GM19395 (cell line): ENCODE measurements at regions not wholly inside any gene's neighbourhood (a gene's known extent, or its start where the extent isn't known, plus 50 kb on each side); places are given as distances from the start of the nearest gene placed in this dataset.

Experiments used
- ATAC-seq: cut with Tn5 transposase; IDR thresholded peaks from one replicate; pipeline ENCODE4 v1.9.1; 2021; ENCODE audit warnings: mild to moderate bottlenecking, moderate library complexity; ENCODE audit not compliant: unreplicated experiment

DNA sequence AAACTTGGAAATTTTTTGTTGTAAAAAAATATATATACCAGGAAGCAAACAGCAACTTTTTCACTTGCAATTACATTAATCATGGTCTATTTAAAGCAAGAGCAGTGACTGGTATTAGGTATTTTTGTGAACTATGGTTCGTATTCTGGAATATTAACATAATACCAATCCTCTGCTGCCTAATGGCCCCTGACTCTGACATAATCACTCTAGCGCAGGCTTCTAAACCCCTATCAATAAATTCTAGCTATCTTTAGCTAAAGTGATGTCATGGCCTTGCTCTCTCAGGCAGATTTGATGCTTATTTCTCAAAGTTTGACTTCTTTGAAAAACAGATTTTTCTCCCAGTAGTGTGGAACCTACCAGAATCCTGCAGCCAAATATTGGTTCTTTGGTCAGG is 808.3 kb downstream of the VGLL3 start:
- ATAC-seq = no peak

DNA sequence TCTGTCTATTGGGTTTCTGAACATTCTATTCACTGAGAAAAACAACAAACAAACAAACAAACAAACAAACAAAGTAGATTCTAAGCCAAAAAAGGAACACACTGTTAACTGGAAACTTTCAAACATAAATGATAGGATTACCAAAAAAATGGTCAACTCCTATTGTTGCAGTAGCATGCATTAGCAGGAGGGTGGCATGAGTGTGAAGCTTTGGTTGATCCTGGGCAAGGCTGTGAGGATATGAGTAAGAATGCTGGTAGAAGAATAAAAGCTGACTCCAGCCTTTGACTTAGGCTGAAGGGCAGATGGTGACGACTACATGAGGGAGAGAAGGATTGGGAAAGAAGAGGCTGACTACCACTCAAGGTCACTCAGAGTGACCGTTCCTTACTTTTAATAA is 810.3 kb downstream of the VGLL3 start:
- no peak for ATAC-seq

DNA sequence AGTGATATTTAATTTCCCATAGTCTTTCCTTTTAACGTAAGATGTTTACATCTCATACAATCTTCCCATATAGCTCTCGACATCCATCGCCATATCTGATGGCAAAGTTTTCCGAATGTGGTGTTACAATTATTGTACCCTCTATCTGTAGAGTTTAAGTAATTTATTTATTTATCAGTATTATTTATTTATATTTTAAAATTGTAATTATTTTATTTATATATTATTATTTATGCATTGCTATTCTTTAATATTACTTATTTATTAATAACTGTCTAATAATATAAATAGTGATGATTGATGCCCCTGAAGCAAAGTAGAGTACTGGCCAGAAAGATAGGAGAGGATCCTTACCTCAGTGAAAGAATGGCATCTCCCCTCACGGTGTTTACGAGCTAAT is 812.9 kb downstream of the VGLL3 start:
- ATAC-seq = no peak

DNA sequence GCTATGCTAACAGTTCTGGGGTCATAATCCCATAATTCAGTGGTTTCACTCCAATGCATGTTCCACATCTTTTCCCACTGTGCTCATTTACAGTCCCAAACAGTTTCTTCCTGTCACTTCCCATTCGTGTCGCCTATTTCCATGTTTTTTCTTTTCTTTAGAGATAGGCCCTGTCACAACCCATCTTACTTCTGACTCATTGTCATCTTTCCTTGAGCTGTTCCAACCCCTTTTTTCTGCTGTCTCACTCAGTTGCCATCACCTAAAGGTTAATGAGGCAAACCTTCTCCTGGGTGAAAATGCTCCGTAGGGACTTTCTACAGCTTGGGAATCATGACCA is 814.5 kb downstream of the VGLL3 start:
- no peak for ATAC-seq

DNA sequence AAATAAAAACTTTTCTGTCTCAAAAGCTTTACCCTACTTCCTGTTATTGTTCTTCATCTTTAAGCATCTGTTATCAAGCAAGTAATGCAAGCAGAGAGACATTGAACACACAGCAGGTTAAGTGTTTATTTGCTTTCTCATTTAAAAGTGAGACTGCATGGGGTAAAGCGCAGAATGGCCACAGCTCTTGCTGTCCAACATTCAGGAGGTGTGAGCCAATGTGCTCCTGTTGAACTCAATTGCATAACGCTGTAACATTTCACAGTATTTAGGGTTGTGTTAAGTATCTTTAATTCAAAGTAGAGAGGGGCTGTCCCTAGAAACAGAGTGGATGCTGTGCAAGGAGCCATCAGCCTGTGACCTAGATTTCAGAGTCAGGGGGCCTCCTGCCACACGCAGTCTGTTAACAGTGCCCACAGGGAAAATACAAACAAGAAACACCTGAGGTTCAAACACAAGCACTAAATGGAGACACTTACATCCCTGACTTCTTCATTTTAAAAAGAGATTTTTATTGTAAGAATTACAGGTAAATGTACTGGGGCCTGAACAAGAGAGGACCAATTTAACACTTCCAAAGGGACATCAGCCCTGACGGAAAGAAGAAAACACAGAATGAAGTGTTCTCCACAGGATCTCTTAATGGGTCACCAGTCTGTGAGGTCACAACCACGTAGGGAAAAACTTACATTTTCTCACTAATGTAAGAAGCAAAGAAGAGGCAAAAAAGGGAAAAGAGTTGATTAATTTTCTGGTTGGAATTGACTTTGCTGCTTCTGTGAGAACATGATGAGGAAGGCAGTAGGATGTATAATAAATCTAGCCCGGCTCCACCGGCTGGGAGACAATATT is 815.1 kb downstream of the VGLL3 start:
- no peak for ATAC-seq

DNA sequence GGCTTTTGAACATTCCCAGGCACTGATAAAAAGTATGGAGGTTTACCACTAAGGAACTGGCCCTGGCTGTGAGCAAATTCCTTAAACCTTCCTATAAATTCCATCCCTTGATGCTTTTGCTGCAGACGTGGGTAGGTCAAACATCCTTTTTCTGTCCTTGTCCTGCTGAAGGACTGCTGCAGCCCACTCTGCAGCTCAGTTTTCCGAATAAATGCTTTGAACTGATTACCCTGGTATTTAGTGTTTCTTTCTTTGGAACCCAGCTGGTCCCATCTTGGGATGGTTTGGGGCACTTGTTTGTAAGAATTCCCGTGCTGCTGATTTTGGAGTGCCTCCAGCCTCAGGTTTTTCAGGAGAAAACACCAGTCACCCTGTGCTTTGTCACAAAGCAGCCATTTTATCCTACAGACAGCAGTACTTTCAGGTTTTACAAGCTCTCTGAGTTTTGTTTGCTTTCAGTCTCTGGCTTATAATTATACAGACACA is 815.9 kb downstream of the VGLL3 start:
- no peak for ATAC-seq

DNA sequence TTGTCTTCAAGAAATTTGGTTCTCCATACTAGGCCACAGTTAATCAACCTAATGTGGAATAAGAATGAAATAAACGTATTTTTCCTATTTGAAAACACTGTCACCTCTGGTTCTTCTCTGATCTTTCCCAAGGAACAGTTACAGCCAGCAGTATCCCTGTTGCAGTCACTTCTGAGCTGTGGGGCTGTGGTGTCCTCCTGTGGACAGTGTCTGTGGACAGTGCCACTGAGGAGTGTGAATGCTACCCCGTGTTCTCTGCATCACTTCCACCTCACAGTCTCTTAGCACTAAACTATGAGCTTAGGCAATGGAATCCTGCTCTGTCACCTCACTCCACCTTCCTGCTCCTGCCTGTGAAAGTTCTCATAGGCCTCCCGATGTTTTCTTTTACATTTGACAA is 817.5 kb downstream of the VGLL3 start:
- ATAC-seq = no peak

DNA sequence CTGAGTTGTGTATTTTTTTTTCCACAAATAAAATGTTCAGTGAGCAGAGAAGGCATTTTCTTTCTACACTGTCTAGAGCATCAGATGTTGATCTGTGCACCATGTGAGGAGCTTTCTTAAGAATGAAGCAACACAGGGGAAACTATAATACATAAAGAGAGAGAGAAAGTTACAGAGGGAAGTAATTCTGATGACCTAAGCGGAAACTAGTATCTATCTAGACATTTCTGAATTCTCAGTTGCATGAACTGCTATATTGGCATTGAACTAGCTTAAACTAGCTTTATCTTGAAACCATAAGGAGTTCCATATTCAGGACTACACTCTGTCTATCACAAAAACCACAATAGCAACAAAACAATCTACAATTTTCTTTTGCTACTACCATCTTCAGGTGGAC is 822.4 kb downstream of the VGLL3 start:
- ATAC-seq = no peak

DNA sequence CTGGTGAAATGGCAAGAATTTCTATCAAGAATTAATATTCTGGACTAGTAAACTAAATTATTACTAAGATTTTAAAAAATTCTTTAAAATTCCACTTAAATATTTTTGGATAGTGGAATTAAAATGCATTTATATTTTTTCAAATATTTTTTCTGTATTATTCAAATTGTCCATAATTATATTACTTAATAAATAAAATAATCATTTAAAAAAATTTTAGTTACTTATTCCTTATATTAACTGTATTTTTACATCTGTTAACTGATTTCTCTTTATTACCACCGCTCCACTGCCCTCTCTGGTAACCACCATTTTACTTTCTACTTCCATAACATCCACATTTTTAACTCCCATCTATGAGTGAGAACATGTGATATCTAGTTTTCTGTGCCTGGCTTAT is 828.4 kb downstream of the VGLL3 start:
- ATAC-seq = no peak

DNA sequence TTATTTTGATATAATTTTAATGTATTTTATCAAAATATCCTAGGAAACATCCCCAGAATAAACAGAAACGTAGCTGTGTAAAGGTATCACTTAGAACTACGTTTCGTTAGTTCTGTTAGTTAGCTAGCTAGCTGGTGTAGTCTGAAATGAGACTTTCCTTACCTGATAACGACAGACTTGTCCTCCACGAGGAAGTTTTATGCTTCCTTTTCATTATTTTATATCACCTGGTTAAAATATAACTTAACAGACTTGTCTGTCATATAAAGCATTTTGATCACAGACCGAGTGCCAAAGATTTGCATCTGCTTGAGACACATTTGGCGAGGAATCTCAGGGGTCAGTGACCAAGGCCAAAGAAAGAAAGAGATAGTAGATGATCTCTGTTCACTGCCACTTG is 829.5 kb downstream of the VGLL3 start:
- no peak for ATAC-seq

DNA sequence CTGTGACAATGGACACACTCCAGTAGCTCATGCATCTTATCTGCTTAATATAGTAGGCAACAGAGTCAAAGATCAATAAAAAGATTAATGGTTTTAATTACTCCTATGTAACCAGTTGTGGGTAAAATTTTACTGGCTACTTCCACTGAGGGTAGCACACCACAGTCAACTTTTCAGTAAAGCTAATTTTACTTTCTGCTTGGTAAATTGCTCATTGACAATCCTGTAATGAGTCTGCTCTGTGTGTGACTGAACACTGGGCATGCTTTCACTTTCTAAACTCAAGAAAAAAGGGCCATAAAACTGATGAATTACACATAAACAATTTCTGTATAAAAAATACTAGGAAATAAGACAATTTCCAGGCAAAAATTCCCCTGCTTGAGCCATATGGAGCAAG is 838.3 kb downstream of the VGLL3 start:
- no peak for ATAC-seq

DNA sequence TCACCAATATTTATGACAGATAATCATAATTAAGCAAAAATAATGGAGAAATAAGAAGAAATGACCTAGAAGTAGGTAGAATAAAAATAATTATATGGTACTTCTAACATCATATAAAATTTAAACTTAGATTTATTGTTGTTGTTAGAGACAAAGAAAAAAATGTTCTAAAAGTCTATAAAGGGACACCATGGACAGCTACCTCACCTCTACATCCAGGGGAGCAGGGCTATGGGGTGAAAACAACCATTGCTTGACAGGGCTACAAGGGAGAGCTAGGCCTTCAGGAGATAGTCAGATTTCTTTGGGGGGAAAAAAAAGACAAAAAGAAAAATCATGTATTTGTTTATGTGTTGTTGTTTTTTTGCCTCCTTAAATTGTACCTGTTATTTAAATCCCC is 841.9 kb downstream of the VGLL3 start:
- ATAC-seq = no peak

DNA sequence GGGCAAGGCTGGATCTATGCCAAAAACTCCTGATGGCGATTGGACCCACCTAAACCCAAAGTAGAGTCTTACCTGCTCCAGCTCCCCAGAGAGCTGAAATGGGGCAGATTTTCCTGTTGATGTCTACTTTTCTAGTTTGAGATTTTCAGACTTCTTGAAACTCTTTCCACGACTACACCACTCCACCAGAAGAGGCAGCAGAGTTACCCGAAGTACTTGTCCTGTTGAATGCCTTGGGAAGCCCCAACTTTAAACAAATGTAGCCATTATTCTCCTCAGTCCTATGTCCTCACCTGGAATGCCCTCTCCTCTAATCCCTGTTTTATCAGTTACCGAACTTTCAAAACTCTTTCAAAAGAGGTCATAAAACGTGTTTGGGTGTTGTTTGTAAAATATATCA is 843.8 kb downstream of the VGLL3 start:
- ATAC-seq = no peak

DNA sequence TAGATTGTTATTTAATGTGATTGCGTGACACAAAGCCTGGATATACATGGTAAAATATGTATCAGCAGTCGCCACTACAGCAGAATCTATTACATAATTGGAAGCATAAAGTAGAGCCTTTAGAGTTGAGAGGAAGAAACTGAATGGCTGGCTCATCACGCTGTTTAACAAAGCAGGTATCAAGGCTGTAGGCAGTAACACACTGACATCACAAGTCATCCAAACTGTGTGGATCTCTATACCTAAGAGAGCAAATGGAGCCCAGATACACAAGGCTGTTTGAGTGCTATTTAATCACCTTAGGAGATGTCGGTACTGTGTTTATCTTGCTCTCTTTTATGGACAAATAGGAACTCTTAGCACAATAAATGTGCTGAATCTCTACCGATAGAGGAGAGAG is 864.4 kb downstream of the VGLL3 start:
- ATAC-seq = no peak
